T-cell (primary cell): ENCODE measurements at regions not wholly inside any gene's neighbourhood (a gene's known extent, or its start where the extent isn't known, plus 50 kb on each side); places are given as distances from the start of the nearest gene placed in this dataset.

ENCODE experiments used
- ATAC-seq, 4 experiments: fragments of 200-7000 bp in 3 of 4; fragments of 150-1000 bp in 1 of 4; cut with Tn5 transposase; replicated peaks in 1 of 4; 1 replicate in 3 of 4; 2 replicates in 1 of 4; pipeline ENCODE4 v1.10.0; 2021; ENCODE audit warnings: moderate library complexity in 3 of 4, mild to moderate bottlenecking in 2 of 4, moderate number of reproducible peaks in 1 of 4
- CTCF ChIA-PET, 2 donors: fragments of 300-600 bp; sonication (Branson Sonifier 250); formaldehyde crosslinking; loops; one replicate each; lab custom pipeline; 2022; ENCODE audit warnings: antibody characterized with exemption in 2 of 2; lab: Charles Lee
- POLR2A ChIA-PET, 2 donors: fragments of 300-600 bp; sonication (Branson Sonifier 250); formaldehyde crosslinking; loops; one replicate each; lab custom pipeline; 2022; ENCODE audit warnings: antibody characterized with exemption in 2 of 2; lab: Charles Lee
- DNase-seq, 35 experiments: peaks; one replicate each; pipeline versions ENCODE4 v3.0.0 to v3.0.0-alpha.2; 2013 to 2023
- H3K27ac ChIP-seq: one replicate; pipeline ENCODE4 v1.5.1; 2013; ENCODE audit warnings: low read length
- H3K27me3 ChIP-seq, 2 experiments: replicated peaks in 1 of 2; 1 replicate in 1 of 2; 2 replicates in 1 of 2; pipeline versions ENCODE4 v1.6.1 to v1.7.0; 2013; ENCODE audit warnings: low read length in 1 of 2, mixed read lengths in 1 of 2; ENCODE audit not compliant: control insufficient read depth in 2 of 2, insufficient read depth in 2 of 2; ENCODE audit errors: extremely low read depth in 1 of 2
- H3K36me3 ChIP-seq, 2 donors: 1 replicate in 1 of 2; 2 replicates in 1 of 2; pipeline versions ENCODE4 v1.6.1 to v1.7.0; 2013; ENCODE audit warnings: low read length in 1 of 2; ENCODE audit not compliant: control insufficient read depth in 2 of 2, insufficient read depth in 1 of 2; ENCODE audit errors: extremely low read depth in 1 of 2
- H3K4me1 ChIP-seq, 2 experiments: 1 replicate in 1 of 2; 2 replicates in 1 of 2; pipeline versions ENCODE4 v1.6.1 to v1.7.0; 2013; ENCODE audit warnings: low read length in 2 of 2, mixed read lengths in 1 of 2; ENCODE audit not compliant: insufficient read depth in 2 of 2, control insufficient read depth in 1 of 2; ENCODE audit errors: extremely low read depth in 1 of 2
- H3K4me3 ChIP-seq, 2 donors: 1 replicate in 1 of 2; 2 replicates in 1 of 2; pipeline versions ENCODE4 v1.5.1 to v1.7.0; 2013; ENCODE audit warnings: mild to moderate bottlenecking in 2 of 2, low read length in 1 of 2, moderate library complexity in 1 of 2; ENCODE audit not compliant: control insufficient read depth in 1 of 2; ENCODE audit errors: extremely low read depth in 1 of 2
- H3K9me3 ChIP-seq: 2 replicates; pipeline ENCODE4 v1.7.0; 2013
- H3K27ac Mint-ChIP-seq, 2 donors: one replicate each; pipeline ENCODE4 v1.8.0; 2020 to 2021; ENCODE audit warnings: mild to moderate bottlenecking in 2 of 2, mixed read lengths in 2 of 2
- H3K27me3 Mint-ChIP-seq, 2 donors: one replicate each; pipeline ENCODE4 v1.8.0; 2021 to 2022; ENCODE audit warnings: mixed read lengths in 2 of 2
- H3K36me3 Mint-ChIP-seq: one replicate; pipeline ENCODE4 v1.8.0; 2021; ENCODE audit warnings: mixed read lengths
- H3K4me1 Mint-ChIP-seq, 3 donors: one replicate each; pipeline ENCODE4 v1.8.0; 2020 to 2022; ENCODE audit warnings: mixed read lengths in 3 of 3, mild to moderate bottlenecking in 1 of 3
- H3K4me3 Mint-ChIP-seq, 3 donors: one replicate each; pipeline ENCODE4 v1.8.0; 2020 to 2022; ENCODE audit warnings: mild to moderate bottlenecking in 3 of 3, mixed read lengths in 3 of 3, moderate library complexity in 3 of 3
- H3K9me3 Mint-ChIP-seq, 3 donors: one replicate each; pipeline ENCODE4 v1.8.0; 2020 to 2022; ENCODE audit warnings: mixed read lengths in 3 of 3
- WGBS: methylation state at CpG from one replicate; pipeline ENCODE4 v1.1.5; 2013; ENCODE audit warnings: missing lambda C conversion rate; ENCODE audit not compliant: insufficient coverage; 5-methylcytosine and 5-hydroxymethylcytosine counted together

DNA sequence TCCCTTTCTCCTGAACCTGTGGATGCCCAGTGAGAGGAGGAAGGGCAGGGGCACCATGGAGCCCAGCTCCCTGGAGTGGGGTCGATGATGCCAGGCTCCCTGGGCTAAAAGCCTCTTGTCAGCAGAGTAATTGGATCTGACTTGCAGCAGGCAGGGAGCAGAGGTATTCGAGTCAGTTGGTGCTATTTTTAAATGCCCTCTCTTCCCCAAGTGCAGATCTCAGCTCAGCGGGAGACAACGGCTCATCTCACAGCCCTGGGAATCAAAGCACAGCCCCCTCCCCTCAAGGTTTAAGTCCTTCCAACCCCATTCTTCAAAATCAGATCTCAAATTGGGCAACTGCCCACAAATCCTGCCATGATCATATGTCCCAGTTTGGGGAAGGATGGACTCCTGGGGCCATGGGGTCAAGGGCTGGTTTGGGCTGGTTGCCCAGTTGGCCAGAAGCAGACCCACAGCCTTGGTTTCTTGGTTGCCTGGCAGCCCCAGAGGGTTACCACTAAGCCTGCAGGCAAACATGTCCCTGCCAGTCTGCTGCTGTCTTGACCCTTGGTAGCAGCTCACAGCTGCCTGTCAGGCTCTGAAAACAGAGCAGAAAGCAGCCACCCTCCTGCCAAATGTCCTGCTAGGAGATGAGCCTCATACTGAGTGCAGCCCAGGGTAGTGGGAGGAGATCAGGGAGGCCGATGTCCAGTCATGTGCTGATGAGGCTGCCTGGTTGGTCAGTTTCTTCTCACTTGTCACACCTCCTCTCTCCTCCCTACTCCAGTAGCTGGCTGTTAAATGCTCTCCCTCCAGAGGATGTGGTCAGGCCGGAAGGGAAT is 244.9 kb downstream of the LOXHD1 start:
- no peak for ATAC-seq
- Histone ChIP-seq H3K9me3 (no peaks in the 10 kb centered on the region), H3K4me3 (no peak overlapping the region), H3K27ac (no peak overlapping the region), H3K36me3 (peaks cover 0 to 3% of the 10 kb centered on the region in 2 donors), H3K4me1 (no peaks in the 10 kb centered on the region), H3K27me3 (peaks cover 0 to 11% of the 10 kb centered on the region in 2 experiments)
- H3K27ac Mint-ChIP-seq: no peak overlapping the region
- ChIA-PET POLR2A (no interaction called here), CTCF (no interaction called here)
- DNase-seq: no peak
- no peak overlapping the region for H3K4me3 Mint-ChIP-seq
- WGBS: 48% methylated on average over 2 of the region's 6 CpGs
- H3K9me3 Mint-ChIP-seq: no peaks in the 10 kb centered on the region
- no peaks in the 10 kb centered on the region for H3K36me3 Mint-ChIP-seq
- no peaks in the 10 kb centered on the region for H3K27me3 Mint-ChIP-seq
- H3K4me1 Mint-ChIP-seq: no peaks in the 10 kb centered on the region

DNA sequence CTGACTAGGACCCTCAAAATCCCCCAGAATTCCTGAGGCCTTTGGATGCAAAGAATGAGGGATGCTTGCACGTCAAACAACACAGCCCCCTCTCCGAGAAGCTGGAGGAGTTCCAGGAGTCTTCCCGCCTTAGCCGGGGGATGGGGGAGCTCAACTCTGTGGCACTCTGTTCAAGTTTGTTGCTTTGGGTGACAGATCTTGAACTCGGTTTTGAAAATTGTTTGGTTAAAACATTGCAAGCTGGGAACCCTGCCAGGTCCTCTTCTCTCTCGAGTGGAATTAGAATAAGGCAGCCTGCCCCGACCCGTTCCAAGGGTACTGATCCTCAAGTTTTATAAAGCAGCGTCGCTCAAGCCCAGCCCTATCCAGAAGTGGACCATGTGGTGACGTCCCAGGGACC is 244.1 kb downstream of the LOXHD1 start:
- DNase-seq (no peak), ATAC-seq (no peak)
- peaks cover 0 to 11% of the 10 kb centered on the region in 2 experiments for H3K27me3 ChIP-seq
- ChIA-PET CTCF (no interaction called here), POLR2A (no interaction called here)
- H3K4me3 ChIP-seq: no peak overlapping the region
- WGBS: 90% methylated on average over 9 of the region's 11 CpGs
- Mint-ChIP-seq H3K4me3 (no peak overlapping the region), H3K36me3 (no peaks in the 10 kb centered on the region), H3K27me3 (no peaks in the 10 kb centered on the region), H3K9me3 (no peaks in the 10 kb centered on the region), H3K4me1 (no peaks in the 10 kb centered on the region), H3K27ac (no peak overlapping the region)
- H3K9me3 ChIP-seq: no peaks in the 10 kb centered on the region
- H3K27ac ChIP-seq: no peak overlapping the region
- peaks cover 0 to 3% of the 10 kb centered on the region in 2 donors for H3K36me3 ChIP-seq
- no peaks in the 10 kb centered on the region for H3K4me1 ChIP-seq

DNA sequence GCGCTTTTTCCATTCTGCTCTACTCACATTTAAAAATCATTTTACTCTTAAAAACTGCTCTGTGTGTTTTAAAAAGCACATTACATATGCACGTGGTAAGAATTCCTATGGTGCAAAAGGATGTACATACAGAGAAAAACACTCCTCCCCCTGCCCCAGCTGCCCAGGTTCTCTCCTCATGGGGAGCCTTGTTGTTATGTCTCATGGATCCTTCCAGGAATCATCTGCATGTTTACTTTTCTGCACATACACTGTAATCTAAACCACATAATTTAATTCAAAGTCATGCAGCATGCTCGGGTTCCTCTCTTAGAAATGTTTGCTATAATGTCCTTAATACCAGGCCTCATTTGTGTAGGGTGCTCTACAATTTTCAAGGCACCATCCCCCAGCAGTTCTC is 243.3 kb downstream of the LOXHD1 start:
- Histone ChIP-seq H3K9me3 (no peaks in the 10 kb centered on the region), H3K4me1 (no peaks in the 10 kb centered on the region), H3K4me3 (no peak overlapping the region), H3K27ac (no peak overlapping the region), H3K36me3 (peaks cover 0 to 3% of the 10 kb centered on the region in 2 donors), H3K27me3 (peaks cover 0 to 7% of the 10 kb centered on the region in 2 experiments)
- Mint-ChIP-seq H3K27me3 (no peaks in the 10 kb centered on the region), H3K4me3 (no peak overlapping the region), H3K4me1 (no peaks in the 10 kb centered on the region), H3K27ac (no peak overlapping the region), H3K36me3 (no peaks in the 10 kb centered on the region), H3K9me3 (no peaks in the 10 kb centered on the region)
- no peak for DNase-seq
- ChIA-PET CTCF (no interaction called here), POLR2A (no interaction called here)
- no CpG with 5 or more reads among the region's 3 CpGs for WGBS
- no peak for ATAC-seq

DNA sequence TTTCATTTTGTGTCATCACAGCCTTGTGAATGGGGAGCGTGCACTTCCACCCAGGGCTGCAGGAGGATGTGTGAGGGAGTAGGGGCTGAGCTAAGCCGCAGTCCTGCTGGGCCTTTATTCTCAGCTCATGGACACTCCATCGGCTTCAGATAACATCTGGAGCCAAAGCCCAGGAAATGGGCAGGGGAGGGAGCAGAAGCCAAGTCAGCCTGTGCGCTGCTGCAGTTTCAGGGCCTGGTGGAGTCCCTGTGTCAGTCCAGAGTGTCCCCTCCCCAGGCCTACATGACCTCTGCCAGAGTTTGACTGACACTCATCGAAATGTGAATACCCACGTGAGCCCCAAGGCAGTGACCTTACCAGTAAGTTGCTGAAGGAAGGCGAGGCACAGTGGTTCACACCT is 242.2 kb downstream of the LOXHD1 start:
- no peaks in the 10 kb centered on the region for H3K27me3 Mint-ChIP-seq
- H3K36me3 ChIP-seq: peaks cover 0 to 3% of the 10 kb centered on the region in 2 donors
- ATAC-seq (no peak), DNase-seq (no peak)
- no peak overlapping the region for H3K4me3 ChIP-seq
- ChIA-PET POLR2A (no interaction called here), CTCF (no interaction called here)
- no peak overlapping the region for H3K27ac Mint-ChIP-seq
- H3K9me3 ChIP-seq: no peaks in the 10 kb centered on the region
- H3K4me1 Mint-ChIP-seq: no peaks in the 10 kb centered on the region
- peaks cover 0 to 4% of the 10 kb centered on the region in 2 experiments for H3K4me1 ChIP-seq
- H3K36me3 Mint-ChIP-seq: no peaks in the 10 kb centered on the region
- no peaks in the 10 kb centered on the region for H3K9me3 Mint-ChIP-seq
- H3K4me3 Mint-ChIP-seq: no peak overlapping the region
- H3K27me3 ChIP-seq: peaks cover 0 to 7% of the 10 kb centered on the region in 2 experiments
- 86% methylated on average over 2 of the region's 7 CpGs for WGBS
- H3K27ac ChIP-seq: no peak overlapping the region

DNA sequence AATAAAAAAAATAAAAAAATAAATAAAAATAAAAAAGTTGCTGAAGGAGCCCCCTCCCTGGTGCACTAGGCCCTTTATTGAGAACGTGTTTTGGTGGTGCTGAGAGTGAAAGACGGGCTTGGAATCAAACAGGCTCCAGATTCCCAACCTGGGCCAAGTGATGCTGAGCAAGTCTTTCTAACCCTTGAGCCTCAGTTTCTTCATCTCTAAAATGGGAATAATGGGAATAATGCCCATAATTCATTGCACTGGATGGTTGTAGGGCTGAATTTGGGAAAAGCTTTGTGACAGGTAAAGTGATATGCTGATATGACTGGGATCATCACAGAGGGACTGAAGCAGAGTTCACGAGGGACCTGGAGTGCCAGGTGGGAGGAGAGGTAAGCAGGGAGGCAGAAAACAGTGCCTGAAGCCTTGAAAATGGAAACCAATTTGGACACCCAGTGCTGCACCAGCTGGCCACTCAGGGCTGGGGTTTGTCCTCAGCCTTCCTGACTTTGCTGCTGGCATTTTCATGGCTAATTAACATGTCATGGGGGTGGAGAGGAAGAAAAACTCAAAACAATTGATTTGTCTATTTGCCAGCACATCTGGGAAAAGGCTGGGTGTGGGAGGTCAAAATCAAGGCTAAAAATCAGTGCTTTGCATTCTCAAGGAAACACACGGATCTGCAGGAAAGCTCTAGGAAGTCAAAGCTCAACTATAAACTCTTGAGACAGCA is 241.3 kb downstream of the LOXHD1 start:
- 70% methylated on average over 1 of the region's 4 CpGs for WGBS
- ChIA-PET CTCF (no interaction called here), POLR2A (interaction anchor here in 1 of 2 donors (0.5 kb wide), 1 partner anchor 203 kb away, joined by 3 read pairs; no protein-coding TSS in a partner anchor)
- ATAC-seq (no peak), DNase-seq (no peak)
- Mint-ChIP-seq H3K36me3 (no peaks in the 10 kb centered on the region), H3K27me3 (no peaks in the 10 kb centered on the region), H3K9me3 (no peaks in the 10 kb centered on the region), H3K4me1 (no peaks in the 10 kb centered on the region), H3K27ac (no peak overlapping the region), H3K4me3 (no peak overlapping the region)
- no peaks in the 10 kb centered on the region for H3K9me3 ChIP-seq
- H3K36me3 ChIP-seq: peaks cover 0 to 3% of the 10 kb centered on the region in 2 donors
- H3K4me1 ChIP-seq: peaks cover 0 to 4% of the 10 kb centered on the region in 2 experiments
- H3K4me3 ChIP-seq: no peak overlapping the region
- H3K27ac ChIP-seq: no peak overlapping the region
- peaks cover 0 to 7% of the 10 kb centered on the region in 2 experiments for H3K27me3 ChIP-seq

DNA sequence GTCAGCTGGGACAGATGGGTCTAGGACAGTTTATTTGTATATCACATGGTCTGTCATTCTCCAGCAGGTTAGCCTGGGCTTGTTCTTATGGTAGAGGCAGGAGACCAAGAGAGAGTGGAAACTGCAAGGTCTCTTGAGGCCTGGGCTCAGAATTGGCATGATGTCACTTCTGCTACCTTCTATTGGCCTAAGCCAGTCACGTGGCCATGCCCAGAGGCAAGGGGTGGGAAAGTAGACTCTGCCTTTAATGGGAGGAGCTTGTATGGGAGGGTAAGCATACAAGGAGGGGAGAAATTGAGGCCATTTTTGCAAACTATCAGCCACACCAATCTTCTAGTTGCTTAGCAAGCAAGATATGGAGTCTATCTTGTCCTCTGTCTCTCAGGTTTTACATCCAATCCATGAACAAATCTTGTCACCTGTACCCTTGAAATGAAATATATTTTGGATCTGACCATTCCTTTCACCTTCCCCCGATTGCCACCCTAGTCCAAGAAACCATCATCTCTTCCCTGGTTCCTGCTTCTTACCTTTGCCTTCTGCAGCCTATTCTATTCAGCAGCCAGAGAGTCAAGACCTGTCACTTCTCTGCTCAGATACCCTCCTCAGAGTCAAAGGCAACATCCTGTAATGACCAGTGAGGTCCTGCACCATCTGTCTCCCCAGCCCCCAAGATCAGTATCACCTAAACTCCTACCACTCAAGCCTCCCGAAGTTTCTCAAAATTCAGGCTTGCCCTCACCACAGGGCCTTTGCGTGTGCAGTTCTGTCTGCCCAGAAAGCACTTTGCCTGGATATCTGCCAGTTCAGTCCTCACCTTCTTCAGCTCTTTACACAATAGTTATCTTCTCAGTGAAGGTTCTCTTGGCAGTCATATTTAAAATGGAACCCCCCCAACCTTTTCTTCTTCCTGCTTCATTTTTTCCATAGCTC is 240.0 kb downstream of the LOXHD1 start:
- ATAC-seq: no peak
- 97% methylated on average over 3 of the region's 4 CpGs for WGBS

More for the DNA sequence above, 240.0 kb downstream of the LOXHD1 start:
- no peak for DNase-seq
- H3K27me3 Mint-ChIP-seq: no peaks in the 10 kb centered on the region
- no peak overlapping the region for H3K4me3 Mint-ChIP-seq
- ChIA-PET CTCF (interaction anchor here in 1 of 2 donors (0.6 kb wide), 1 partner anchor 637 kb away, joined by 3 read pairs; no protein-coding TSS in a partner anchor), POLR2A (no interaction called here)
- no peaks in the 10 kb centered on the region for H3K9me3 Mint-ChIP-seq
- Histone ChIP-seq H3K36me3 (peaks cover 0 to 3% of the 10 kb centered on the region in 2 donors), H3K27me3 (peaks cover 0 to 5% of the 10 kb centered on the region in 2 experiments), H3K9me3 (no peaks in the 10 kb centered on the region), H3K27ac (no peak overlapping the region), H3K4me3 (no peak overlapping the region), H3K4me1 (peaks cover 0 to 4% of the 10 kb centered on the region in 2 experiments)
- H3K27ac Mint-ChIP-seq: no peak overlapping the region
- peaks cover 0 to under 1% (median 0%) of the 10 kb centered on the region in 3 donors for H3K4me1 Mint-ChIP-seq
- H3K36me3 Mint-ChIP-seq: no peaks in the 10 kb centered on the region
